ENCODE measurements at regions not wholly inside any gene's neighbourhood (a gene's known extent, or its start where the extent isn't known, plus 50 kb on each side); places are given as distances from the start of the nearest gene placed in this dataset.

GRCh38 chr2:13005761-13006335, 289.1 kb downstream of the TRIB2 start:
- Histone ChIP-seq H2AFZ (ENCODE audit: low read depth, low read length) (no peak overlapping the region), H3K4me2 (ENCODE audit: insufficient read depth, low read length) (no peak overlapping the region), H3K9me3 (ENCODE audit: insufficient read depth, low read length, severe bottlenecking) (no peaks in the 10 kb centered on the region), H3K36me3 (ENCODE audit: insufficient read depth, low read length) (no peaks in the 10 kb centered on the region), H3K27me3 (ENCODE audit: insufficient read depth, low read length, poor library complexity) (no peaks in the 10 kb centered on the region), H4K20me1 (ENCODE audit: insufficient read depth, low read length) (no peaks in the 10 kb centered on the region), H3K4me1 (ENCODE audit: insufficient read depth, low read length) (peaks cover 28% of the 10 kb centered on the region), H3K9ac (ENCODE audit: low read depth, low read length) (no peak overlapping the region), H3K79me2 (ENCODE audit: insufficient read depth, low read length) (no peaks in the 10 kb centered on the region), H3K4me3 (ENCODE audit: low read depth in 1 of 2, low read length in 2 of 2) (no peak overlapping the region), H3K27ac (ENCODE audit: low read length) (no peak overlapping the region)
- TF ChIP-seq, protein P1, sequence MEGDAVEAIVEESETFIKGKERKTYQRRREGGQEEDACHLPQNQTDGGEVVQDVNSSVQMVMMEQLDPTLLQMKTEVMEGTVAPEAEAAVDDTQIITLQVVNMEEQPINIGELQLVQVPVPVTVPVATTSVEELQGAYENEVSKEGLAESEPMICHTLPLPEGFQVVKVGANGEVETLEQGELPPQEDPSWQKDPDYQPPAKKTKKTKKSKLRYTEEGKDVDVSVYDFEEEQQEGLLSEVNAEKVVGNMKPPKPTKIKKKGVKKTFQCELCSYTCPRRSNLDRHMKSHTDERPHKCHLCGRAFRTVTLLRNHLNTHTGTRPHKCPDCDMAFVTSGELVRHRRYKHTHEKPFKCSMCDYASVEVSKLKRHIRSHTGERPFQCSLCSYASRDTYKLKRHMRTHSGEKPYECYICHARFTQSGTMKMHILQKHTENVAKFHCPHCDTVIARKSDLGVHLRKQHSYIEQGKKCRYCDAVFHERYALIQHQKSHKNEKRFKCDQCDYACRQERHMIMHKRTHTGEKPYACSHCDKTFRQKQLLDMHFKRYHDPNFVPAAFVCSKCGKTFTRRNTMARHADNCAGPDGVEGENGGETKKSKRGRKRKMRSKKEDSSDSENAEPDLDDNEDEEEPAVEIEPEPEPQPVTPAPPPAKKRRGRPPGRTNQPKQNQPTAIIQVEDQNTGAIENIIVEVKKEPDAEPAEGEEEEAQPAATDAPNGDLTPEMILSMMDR (IDR thresholded peaks at IDR 0.05; ENCODE audit: borderline replicate concordance, extremely low read depth, low read length, poor library complexity, severe bottlenecking): no peak
- TF ChIP-seq EZH2 (IDR thresholded peaks at IDR 0.05; ENCODE audit: borderline replicate concordance, low read depth, low read length, severe bottlenecking): no peak
- DNase-seq (no peak), ATAC-seq (ENCODE audit: insufficient read depth, low read depth) (no peak)

- H4K20me1 ChIP-seq (ENCODE audit: insufficient read depth, low read length): no peaks in the 10 kb centered on the region
- H3K9me3 ChIP-seq (ENCODE audit: insufficient read depth, low read length, severe bottlenecking): no peaks in the 10 kb centered on the region
- H2AFZ ChIP-seq (ENCODE audit: low read depth, low read length): no peak overlapping the region
- H3K9ac ChIP-seq (ENCODE audit: low read depth, low read length): no peak overlapping the region
- H3K36me3 ChIP-seq (ENCODE audit: insufficient read depth, low read length): no peaks in the 10 kb centered on the region
- DNase-seq (no peak), ATAC-seq (ENCODE audit: insufficient read depth, low read depth) (no peak)
- TF ChIP-seq, protein P1 (IDR thresholded peaks at IDR 0.05; ENCODE audit: borderline replicate concordance, extremely low read depth, low read length, poor library complexity, severe bottlenecking): no peak
- no peak for TF ChIP-seq EZH2 (IDR thresholded peaks at IDR 0.05; ENCODE audit: borderline replicate concordance, low read depth, low read length, severe bottlenecking)
- H3K79me2 ChIP-seq (ENCODE audit: insufficient read depth, low read length): no peaks in the 10 kb centered on the region
- peak overlapping the region; percentile 17; the same call in 1 of the 2 replicates for H3K4me2 ChIP-seq (ENCODE audit: insufficient read depth, low read length)
- no peak overlapping the region for H3K27ac ChIP-seq (ENCODE audit: low read length)
- no peak overlapping the region for H3K4me3 ChIP-seq (ENCODE audit: low read depth in 1 of 2, low read length in 2 of 2)
- no peaks in the 10 kb centered on the region for H3K27me3 ChIP-seq (ENCODE audit: insufficient read depth, low read length, poor library complexity)
- peaks cover 22% of the 10 kb centered on the region for H3K4me1 ChIP-seq (ENCODE audit: insufficient read depth, low read length)
Measured at GRCh38 chr2:13006426-13006825, 289.7 kb downstream of the TRIB2 start.

DNA sequence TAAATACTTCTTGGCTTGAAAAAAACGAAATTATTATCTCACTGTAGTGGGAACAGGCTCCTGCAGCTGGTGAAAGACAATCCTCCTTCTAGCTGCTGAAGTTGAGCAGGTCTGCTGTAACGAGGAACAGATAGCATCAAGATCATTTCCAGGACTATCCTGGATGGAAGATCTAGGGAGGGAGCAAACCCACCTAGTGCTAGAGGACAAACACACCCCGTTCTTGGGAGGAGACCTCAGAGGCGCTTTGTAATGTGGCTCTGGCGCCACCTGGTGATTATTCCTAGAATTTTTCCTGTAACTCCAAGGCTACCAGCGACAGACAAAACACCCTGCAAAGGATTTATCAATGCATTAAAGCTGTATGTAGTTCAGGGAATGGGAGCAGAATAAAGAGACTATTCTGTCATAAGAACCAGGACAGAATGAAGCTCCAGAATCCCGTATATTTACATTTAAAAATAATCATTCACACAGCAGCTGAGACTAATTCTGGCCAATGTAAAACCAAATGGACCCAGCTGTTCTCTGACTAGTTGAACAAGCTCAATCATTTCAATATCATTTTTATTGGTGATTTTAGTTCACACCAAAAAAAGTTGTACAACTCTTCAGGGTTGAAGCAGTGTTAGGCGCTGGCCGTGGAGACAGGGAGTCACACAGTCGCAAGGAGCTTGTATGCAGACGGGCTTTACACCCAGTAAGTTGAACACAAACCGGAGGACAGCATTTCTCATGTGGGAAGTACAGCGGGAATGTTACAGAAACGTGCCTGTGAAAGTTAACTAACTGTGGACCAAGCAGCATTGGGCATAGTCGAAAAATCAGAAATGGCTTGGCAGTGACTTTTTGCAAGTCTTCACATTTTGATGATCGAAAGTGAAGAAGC, 290.3 kb downstream of the TRIB2 start:
- no peak overlapping the region for H3K27ac ChIP-seq (ENCODE audit: low read length)
- H4K20me1 ChIP-seq (ENCODE audit: insufficient read depth, low read length): no peaks in the 10 kb centered on the region
- no peak for TF ChIP-seq EZH2 (IDR thresholded peaks at IDR 0.05; ENCODE audit: borderline replicate concordance, low read depth, low read length, severe bottlenecking)
- TF ChIP-seq, protein P1 (IDR thresholded peaks at IDR 0.05; ENCODE audit: borderline replicate concordance, extremely low read depth, low read length, poor library complexity, severe bottlenecking): peak; percentile 86
- no peaks in the 10 kb centered on the region for H3K79me2 ChIP-seq (ENCODE audit: insufficient read depth, low read length)
- peak; percentile 81 for DNase-seq
- peak overlapping the region; percentile 17; the same call in 1 of the 2 replicates for H3K4me2 ChIP-seq (ENCODE audit: insufficient read depth, low read length)
- H3K4me1 ChIP-seq (ENCODE audit: insufficient read depth, low read length): peaks cover 16% of the 10 kb centered on the region
- no peaks in the 10 kb centered on the region for H3K27me3 ChIP-seq (ENCODE audit: insufficient read depth, low read length, poor library complexity)
- no peaks in the 10 kb centered on the region for H3K36me3 ChIP-seq (ENCODE audit: insufficient read depth, low read length)
- H3K9ac ChIP-seq (ENCODE audit: low read depth, low read length): no peak overlapping the region
- H3K9me3 ChIP-seq (ENCODE audit: insufficient read depth, low read length, severe bottlenecking): no peaks in the 10 kb centered on the region
- no peak overlapping the region for H3K4me3 ChIP-seq (ENCODE audit: low read depth in 1 of 2, low read length in 2 of 2)
- H2AFZ ChIP-seq (ENCODE audit: low read depth, low read length): no peak overlapping the region; the same call in 1 of the 2 replicates
- peak; percentile 88 for ATAC-seq (ENCODE audit: insufficient read depth, low read depth)
